Inferior parietal cortex (tissue), 1 donor: ENCODE measurements at regions not wholly inside any gene's neighbourhood (a gene's known extent, or its start where the extent isn't known, plus 50 kb on each side); places are given as distances from the start of the nearest gene placed in this dataset.

Source experiments
- DNase-seq: peaks from one replicate; pipeline ENCODE4 v3.0.0-alpha.2; 2016; ENCODE audit errors: extremely low spot score

GRCh38 chr10:59595593-59595992 is 114.1 kb downstream of the SLC16A9 start:
- no peak for DNase-seq

- no peak for DNase-seq
Observed at GRCh38 chr10:59593768-59594167, 115.9 kb downstream of the SLC16A9 start.

GRCh38 chr10:59589796-59590195 is 119.9 kb downstream of the SLC16A9 start:
- DNase-seq: no peak

DNA sequence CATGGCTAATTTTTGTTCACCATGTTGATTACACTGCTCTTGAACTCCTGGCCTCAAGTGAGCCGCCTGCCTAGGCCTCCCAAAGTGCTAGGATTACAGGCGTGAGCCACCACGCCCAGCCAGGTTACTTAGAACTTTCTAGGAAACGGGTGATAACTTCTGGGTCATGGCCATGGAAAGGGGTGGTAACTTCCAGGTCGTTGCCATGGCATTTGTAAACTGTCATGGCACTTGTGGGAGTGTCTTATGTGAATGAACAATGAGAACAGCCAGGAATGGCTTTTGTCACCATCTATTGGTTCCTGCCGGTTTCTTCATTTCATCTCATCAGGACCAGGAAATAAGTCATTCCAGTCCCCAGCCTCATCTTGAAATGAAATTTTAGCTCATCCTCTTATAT is 120.9 kb downstream of the SLC16A9 start:
- DNase-seq: no peak

GRCh38 chr10:59587756-59588140 is 121.9 kb downstream of the SLC16A9 start:
- no peak for DNase-seq

DNA sequence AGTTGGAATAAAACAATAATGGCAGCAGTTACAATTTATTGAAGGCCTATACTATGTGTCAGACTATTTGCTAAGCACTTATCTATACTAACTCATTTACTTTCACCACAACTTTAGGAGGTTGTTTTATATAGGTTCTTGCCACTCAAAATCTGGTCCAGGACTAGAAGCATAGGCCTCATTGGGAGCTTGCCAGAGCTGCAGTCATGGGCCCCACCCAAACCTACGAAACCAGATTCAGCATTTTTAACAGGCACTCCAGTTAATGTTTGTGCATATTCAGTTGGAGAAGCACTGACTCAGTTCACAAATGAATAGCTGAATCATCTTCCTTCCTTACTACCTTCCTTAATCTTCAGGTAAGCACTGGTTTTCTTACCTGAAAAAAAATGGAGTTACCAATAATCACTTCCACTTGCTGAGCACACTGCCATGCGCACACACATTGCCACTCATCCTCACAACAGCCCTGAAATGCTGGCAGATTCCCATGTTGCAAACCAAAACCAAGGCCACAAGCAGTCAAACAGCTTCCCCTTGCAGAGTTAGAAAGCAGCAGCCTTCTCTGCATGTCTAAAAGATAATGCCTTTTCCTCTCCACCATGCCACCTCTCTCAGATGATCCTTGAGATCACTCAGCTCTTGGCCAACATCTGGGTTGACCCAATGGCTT is 122.4 kb downstream of the SLC16A9 start:
- DNase-seq: no peak

- DNase-seq: no peak
Observed at GRCh38 chr10:59586407-59586891, 123.2 kb downstream of the SLC16A9 start.

DNA sequence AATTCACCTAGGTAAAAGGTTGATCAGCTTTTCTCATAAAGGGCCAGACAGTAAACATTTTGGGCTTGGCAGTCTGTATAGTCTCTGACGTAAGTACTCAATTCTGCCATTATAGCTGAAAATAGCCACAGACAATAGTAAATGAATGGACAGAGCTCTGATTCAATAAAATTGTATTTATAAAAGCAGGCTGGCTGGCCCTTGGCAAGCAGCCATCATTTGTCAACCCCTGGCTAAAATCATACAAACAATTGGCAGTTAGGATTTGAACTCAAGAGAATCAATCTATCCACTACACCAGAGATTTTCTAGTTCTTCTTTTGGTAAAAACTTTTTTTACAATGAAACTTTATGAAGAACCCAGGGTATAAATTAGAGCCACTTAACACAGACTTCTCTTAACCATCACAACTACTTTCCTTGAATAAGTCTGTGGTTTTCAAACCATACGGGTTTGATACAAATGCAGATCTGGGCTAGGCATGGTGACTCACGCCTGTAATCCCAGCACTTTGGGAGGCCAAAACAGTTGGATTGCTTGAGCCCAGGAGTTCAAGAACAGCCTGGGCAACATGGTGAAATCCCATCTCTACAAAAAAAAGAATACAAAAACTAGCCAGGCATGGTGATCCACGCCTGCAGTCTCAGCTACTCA is 124.5 kb downstream of the SLC16A9 start:
- peak; percentile 60 for DNase-seq

GRCh38 chr10:59582780-59583179 is 126.9 kb downstream of the SLC16A9 start:
- DNase-seq: no peak

DNA sequence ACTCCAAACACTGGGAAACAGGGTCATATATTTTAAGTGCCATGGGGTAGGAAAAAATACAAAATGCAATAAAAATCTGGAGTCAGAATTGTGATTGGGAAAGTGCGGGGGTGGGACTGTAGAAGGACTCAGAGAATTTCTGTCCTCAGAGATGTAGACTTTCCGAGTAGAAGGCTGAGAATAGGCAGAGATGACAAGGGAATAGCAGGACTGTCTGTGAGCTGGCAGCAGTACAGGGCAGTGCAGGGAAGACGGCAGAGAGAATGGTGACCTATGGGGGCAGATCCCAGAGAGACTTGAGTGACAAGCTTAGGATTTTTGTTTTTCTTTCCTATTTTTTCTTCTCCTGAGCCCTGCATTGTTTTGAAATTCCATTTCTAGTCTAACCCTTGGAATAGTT is 127.6 kb downstream of the SLC16A9 start:
- no peak for DNase-seq

DNA sequence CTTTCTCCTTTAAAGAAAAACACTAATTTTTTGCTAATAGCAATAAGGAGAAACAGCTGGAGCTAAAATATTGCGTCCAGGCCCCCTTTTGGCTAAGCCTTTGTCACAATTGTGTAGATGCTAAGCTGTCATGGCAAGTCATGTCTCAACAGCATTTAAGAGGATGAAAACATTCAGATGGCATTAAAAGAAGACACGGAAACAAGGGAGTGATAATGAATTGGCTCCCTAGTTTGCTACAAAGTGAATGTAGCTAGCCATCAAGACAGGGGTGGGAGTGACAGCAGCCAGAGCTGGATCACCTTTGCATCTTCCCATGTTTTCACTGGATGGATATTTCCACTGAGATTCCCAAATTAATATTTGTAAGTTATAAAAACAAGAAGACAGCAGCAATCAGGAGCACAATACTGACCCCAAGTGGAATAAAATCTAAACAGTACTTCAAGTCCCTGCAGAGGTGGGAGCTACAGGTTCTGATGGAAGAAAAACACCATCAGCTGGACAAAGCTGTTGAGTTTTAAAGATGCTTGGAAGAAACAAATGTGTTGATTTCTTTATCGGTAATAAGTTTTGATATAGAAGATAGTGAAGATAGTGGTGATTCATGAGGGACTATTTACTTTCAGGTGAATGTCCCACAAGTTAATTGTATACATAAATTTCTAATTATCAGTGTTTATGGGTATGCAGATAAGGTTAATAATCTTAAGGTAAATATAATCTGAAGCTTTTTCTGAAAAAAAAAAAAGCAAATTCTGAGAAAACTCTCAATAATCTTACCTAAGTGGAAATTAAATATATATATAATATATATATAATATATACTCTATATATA is 129.4 kb downstream of the SLC16A9 start:
- DNase-seq: peak; percentile 77

- no peak for DNase-seq
Observed at GRCh38 chr10:59578741-59579140, 130.9 kb downstream of the SLC16A9 start.

DNA sequence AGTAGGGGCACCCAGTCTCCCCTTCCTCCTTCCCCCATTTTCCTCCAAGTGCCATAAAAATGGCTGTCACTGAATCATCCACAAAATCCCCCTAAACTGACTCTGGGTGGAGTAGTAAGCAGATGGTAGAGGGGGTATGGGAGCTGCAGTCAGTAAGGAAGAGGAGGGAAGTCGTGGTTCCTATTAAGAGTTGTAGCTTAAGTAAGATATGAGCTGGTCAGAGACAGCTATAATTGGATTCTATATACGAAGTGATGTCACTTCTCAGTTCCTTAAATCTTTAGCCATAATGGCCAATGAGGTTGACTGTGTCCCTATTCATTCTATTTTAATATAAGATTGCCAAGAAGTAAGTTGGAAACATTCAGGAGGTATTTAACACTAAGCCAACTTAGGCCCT is 131.7 kb downstream of the SLC16A9 start:
- no peak for DNase-seq

- DNase-seq: no peak
Observed at GRCh38 chr10:59575269-59575668, 134.4 kb downstream of the SLC16A9 start.

- no peak for DNase-seq
Observed at GRCh38 chr10:59563531-59563930, 146.1 kb downstream of the SLC16A9 start.

DNA sequence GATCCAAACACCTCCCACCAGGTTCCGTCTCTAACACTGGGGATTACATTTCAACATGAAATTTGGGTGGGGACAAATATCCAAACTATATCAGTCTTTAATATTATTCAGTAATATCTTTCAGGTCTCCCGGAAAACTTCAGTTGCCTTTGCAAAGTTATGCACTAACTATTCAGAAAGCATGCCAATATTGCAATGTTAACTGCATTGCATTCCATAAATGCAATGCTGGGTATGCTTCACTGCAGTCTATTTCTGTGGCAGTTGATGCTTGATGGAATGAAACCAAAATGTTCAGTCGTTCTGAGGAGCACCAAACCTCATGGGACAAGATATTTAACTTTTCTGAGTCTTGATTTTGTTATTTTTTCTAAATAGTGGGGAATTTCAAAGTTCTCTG is 147.5 kb downstream of the SLC16A9 start:
- no peak for DNase-seq

GRCh38 chr10:59561477-59562121 is 148.1 kb downstream of the SLC16A9 start:
- DNase-seq: peak; percentile 43

GRCh38 chr10:59560990-59561389 is 148.7 kb downstream of the SLC16A9 start:
- no peak for DNase-seq

- DNase-seq: no peak
Observed at GRCh38 chr10:59560161-59560560, 149.5 kb downstream of the SLC16A9 start.

GRCh38 chr10:59558066-59558465 is 151.6 kb downstream of the SLC16A9 start:
- DNase-seq: no peak

DNA sequence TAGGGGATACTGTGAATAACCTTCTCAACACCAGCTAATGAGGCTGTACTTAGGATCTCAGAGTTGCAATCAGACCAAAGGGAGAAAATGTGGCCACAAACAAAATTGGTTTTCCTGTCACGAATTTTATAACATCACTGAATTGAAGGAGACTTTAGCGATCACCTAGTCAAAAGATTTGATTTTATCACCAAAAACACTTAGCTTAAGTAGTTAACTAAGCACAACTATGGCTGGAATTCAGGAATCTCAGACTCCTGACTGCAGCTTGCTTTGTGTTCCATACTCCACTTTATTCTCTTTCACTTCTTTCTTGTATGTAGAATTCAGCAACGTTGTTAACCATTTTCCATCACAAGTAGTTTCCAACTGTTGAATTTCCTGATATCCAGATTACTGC is 152.0 kb downstream of the SLC16A9 start:
- DNase-seq: no peak

GRCh38 chr10:59557052-59557451 is 152.6 kb downstream of the SLC16A9 start:
- no peak for DNase-seq
